GM13977 (cell line): ENCODE measurements at regions not wholly inside any gene's neighbourhood (a gene's known extent, or its start where the extent isn't known, plus 50 kb on each side); places are given as distances from the start of the nearest gene placed in this dataset.

Experiments
- DNase-seq: peaks from one replicate; pipeline ENCODE4 v3.0.0; 2012; ENCODE audit warnings: low spot score
- CTCF ChIP-seq: IDR thresholded peaks from 2 replicates; pipeline ENCODE4 v1.5.1; 2012; ENCODE audit warnings: mild to moderate bottlenecking, control low read depth; ENCODE audit not compliant: insufficient read depth; ENCODE audit errors: extremely low read depth, missing control alignments
- in situ Hi-C: fragments of 300-500 bp; cut with MboI; formaldehyde crosslinking; loops from one replicate; pipeline ENCODE4 v1.12.0; 2022; ENCODE audit warnings: low sequenced_read_pairs, low pct_unique_long_range_greater_than_20kb, mixed read lengths, inconsistent platforms; ENCODE audit not compliant: unreplicated experiment

GRCh38 chr17:79322211-79323123 is 247.8 kb downstream of the ENGASE start:
- in situ Hi-C loops = no loop called here
- TF ChIP-seq CTCF = no peak
- DNase-seq = no peak

GRCh38 chr17:79320331-79320730 is 245.7 kb downstream of the ENGASE start:
- no peak for TF ChIP-seq CTCF
- in situ Hi-C loops = no loop called here
- no peak for DNase-seq

- TF ChIP-seq CTCF = no peak
- DNase-seq = no peak
- in situ Hi-C loops = no loop called here
Measured at GRCh38 chr17:79317916-79318315, 243.3 kb downstream of the ENGASE start.

GRCh38 chr17:79316805-79317204 is 242.2 kb downstream of the ENGASE start:
- no peak for DNase-seq
- in situ Hi-C loops = no loop called here
- TF ChIP-seq CTCF = no peak

GRCh38 chr17:79315358-79316105 is 240.9 kb downstream of the ENGASE start:
- no peak for DNase-seq
- in situ Hi-C loops = no loop called here
- no peak for TF ChIP-seq CTCF

- no peak for DNase-seq
- in situ Hi-C loops = no loop called here
Measured at GRCh38 chr17:79314617-79315357, 240.2 kb downstream of the ENGASE start.

More at GRCh38 chr17:79314617-79315357, 240.2 kb downstream of the ENGASE start:
- no peak for TF ChIP-seq CTCF
